ENCODE measurements at regions not wholly inside any gene's neighbourhood (a gene's known extent, or its start where the extent isn't known, plus 50 kb on each side); places are given as distances from the start of the nearest gene placed in this dataset.
A peak's percentile ranks its signal among the peaks of the same experiment; 100 is the strongest.

GRCh38 chr1:221877311-221877710 is 135.4 kb upstream of the DUSP10 start:
- no peaks in the 10 kb centered on the region for H3K27me3 Mint-ChIP-seq (ENCODE audit: insufficient read depth)
- WGBS, 2 experiments (ENCODE audit: insufficient coverage in 1 of 2, insufficient read length in 1 of 2): 100% methylated on average over 2 of the region's 2 CpGs; no CpG with 5 or more reads in 1 of the 2 experiments
- no peaks in the 10 kb centered on the region for H3K9me3 Mint-ChIP-seq
- H3K36me3 ChIP-seq (ENCODE audit: control insufficient read depth, insufficient read depth, low read length): no peaks in the 10 kb centered on the region
- no peak overlapping the region for H3K27ac ChIP-seq (ENCODE audit: low read depth, low read length)
- H3K27ac Mint-ChIP-seq: no peak overlapping the region
- no peak overlapping the region for H3K4me3 ChIP-seq (ENCODE audit: low read length)
- no peaks in the 10 kb centered on the region for H3K36me3 Mint-ChIP-seq (ENCODE audit: low read depth)
- H3K27me3 ChIP-seq (ENCODE audit: control insufficient read depth, insufficient read depth, low read length, poor library complexity, severe bottlenecking): no peaks in the 10 kb centered on the region
- no peaks in the 10 kb centered on the region for H3K9me3 ChIP-seq (ENCODE audit: control insufficient read depth, low read length)
- H3K4me1 ChIP-seq (ENCODE audit: control insufficient read depth, insufficient read depth, low read length): peaks cover 7% of the 10 kb centered on the region
- no peak overlapping the region for H3K4me3 Mint-ChIP-seq
- TF ChIP-seq, protein P1, sequence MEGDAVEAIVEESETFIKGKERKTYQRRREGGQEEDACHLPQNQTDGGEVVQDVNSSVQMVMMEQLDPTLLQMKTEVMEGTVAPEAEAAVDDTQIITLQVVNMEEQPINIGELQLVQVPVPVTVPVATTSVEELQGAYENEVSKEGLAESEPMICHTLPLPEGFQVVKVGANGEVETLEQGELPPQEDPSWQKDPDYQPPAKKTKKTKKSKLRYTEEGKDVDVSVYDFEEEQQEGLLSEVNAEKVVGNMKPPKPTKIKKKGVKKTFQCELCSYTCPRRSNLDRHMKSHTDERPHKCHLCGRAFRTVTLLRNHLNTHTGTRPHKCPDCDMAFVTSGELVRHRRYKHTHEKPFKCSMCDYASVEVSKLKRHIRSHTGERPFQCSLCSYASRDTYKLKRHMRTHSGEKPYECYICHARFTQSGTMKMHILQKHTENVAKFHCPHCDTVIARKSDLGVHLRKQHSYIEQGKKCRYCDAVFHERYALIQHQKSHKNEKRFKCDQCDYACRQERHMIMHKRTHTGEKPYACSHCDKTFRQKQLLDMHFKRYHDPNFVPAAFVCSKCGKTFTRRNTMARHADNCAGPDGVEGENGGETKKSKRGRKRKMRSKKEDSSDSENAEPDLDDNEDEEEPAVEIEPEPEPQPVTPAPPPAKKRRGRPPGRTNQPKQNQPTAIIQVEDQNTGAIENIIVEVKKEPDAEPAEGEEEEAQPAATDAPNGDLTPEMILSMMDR (conservative IDR thresholded peaks at IDR 0.05): no peak
- no peak overlapping the region for H3K9ac ChIP-seq (ENCODE audit: extremely low read depth, low read length, poor library complexity, severe bottlenecking)
- peaks cover 34% of the 10 kb centered on the region for H3K4me1 Mint-ChIP-seq
- no peak for DNase-seq

- DNase-seq: peak; percentile 61
- Histone ChIP-seq H3K27me3 (ENCODE audit: control insufficient read depth, insufficient read depth, low read length, poor library complexity, severe bottlenecking) (no peaks in the 10 kb centered on the region), H3K36me3 (ENCODE audit: control insufficient read depth, insufficient read depth, low read length) (no peaks in the 10 kb centered on the region), H3K4me3 (ENCODE audit: low read length) (no peak overlapping the region), H3K9me3 (ENCODE audit: control insufficient read depth, low read length) (no peaks in the 10 kb centered on the region), H3K27ac (ENCODE audit: low read depth, low read length) (no peak overlapping the region), H3K9ac (ENCODE audit: extremely low read depth, low read length, poor library complexity, severe bottlenecking) (no peak overlapping the region), H3K4me1 (ENCODE audit: control insufficient read depth, insufficient read depth, low read length) (peaks cover 7% of the 10 kb centered on the region)
- 53% methylated on average over 4 of the region's 4 CpGs; no CpG with 5 or more reads in 1 of the 2 experiments for WGBS, 2 experiments (ENCODE audit: insufficient coverage in 1 of 2, insufficient read length in 1 of 2)
- H3K36me3 Mint-ChIP-seq (ENCODE audit: low read depth): no peaks in the 10 kb centered on the region
- H3K27me3 Mint-ChIP-seq (ENCODE audit: insufficient read depth): no peaks in the 10 kb centered on the region
- TF ChIP-seq, protein P1 (conservative IDR thresholded peaks at IDR 0.05): no peak
- H3K9me3 Mint-ChIP-seq: no peaks in the 10 kb centered on the region
- H3K4me3 Mint-ChIP-seq: no peak overlapping the region
- peaks cover 27% of the 10 kb centered on the region for H3K4me1 Mint-ChIP-seq
- no peak overlapping the region for H3K27ac Mint-ChIP-seq
Observed at GRCh38 chr1:221875004-221875330, 133.1 kb upstream of the DUSP10 start.

DNA sequence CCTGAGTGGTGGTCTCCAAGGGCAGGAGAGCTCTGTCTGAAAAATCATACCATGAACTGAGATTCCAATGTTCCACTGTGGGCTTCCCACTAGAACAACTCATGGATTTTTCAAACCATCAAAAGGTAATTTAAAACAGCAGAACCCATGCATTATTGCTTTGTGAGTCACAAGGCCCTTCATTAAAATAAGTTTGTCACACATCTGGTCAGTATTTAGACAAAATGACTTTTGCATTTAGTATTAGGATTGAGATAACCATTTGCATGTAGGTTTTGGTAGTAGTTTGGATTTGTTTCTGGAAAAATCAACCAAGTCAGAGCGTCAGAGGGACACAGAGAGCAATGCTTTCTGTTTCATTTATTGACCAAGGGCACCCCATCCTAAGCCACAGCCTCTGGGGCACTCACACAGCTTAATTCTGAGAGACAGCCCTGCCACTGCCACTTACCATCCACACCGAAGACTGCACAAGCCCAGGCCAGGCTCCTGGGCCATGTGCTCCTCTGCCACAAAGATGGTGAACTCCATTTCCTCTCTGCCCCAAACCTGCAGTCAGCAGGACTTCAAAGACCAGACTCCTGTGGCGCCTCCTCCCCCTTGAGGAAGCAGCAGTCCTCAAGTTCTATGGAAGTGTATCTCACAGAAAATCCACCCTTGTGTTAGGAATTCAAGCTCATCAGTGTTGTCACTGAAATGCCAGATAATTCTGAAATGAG is 132.6 kb upstream of the DUSP10 start:
- Mint-ChIP-seq H3K9me3 (no peaks in the 10 kb centered on the region), H3K27me3 (ENCODE audit: insufficient read depth) (no peaks in the 10 kb centered on the region), H3K4me1 (peaks cover 27% of the 10 kb centered on the region), H3K36me3 (ENCODE audit: low read depth) (no peaks in the 10 kb centered on the region), H3K4me3 (no peak overlapping the region), H3K27ac (no peak overlapping the region)
- peak; percentile 65 for DNase-seq
- Histone ChIP-seq H3K27ac (ENCODE audit: low read depth, low read length) (no peak overlapping the region), H3K4me3 (ENCODE audit: low read length) (no peak overlapping the region), H3K27me3 (ENCODE audit: control insufficient read depth, insufficient read depth, low read length, poor library complexity, severe bottlenecking) (no peaks in the 10 kb centered on the region), H3K9ac (ENCODE audit: extremely low read depth, low read length, poor library complexity, severe bottlenecking) (no peak overlapping the region), H3K36me3 (ENCODE audit: control insufficient read depth, insufficient read depth, low read length) (no peaks in the 10 kb centered on the region), H3K4me1 (ENCODE audit: control insufficient read depth, insufficient read depth, low read length) (peaks cover 7% of the 10 kb centered on the region), H3K9me3 (ENCODE audit: control insufficient read depth, low read length) (no peaks in the 10 kb centered on the region)
- 88 to 89% methylated on average over 1 to 3 of the region's 3 CpGs for WGBS, 2 experiments (ENCODE audit: insufficient coverage in 1 of 2, insufficient read length in 1 of 2)
- TF ChIP-seq, protein P1 (conservative IDR thresholded peaks at IDR 0.05): peak; percentile 54
